Stomach (tissue), 4 donors: ENCODE measurements at regions not wholly inside any gene's neighbourhood (a gene's known extent, or its start where the extent isn't known, plus 50 kb on each side); places are given as distances from the start of the nearest gene placed in this dataset.

ENCODE experiments used
- EP300 ChIP-seq: sonication (generic); formaldehyde crosslinking; IDR thresholded peaks from one replicate; pipeline ENCODE4 v1.6.1; 2017; ENCODE audit warnings: antibody characterized with exemption
- TF ChIP-seq, protein P1 (sequence below), 7 experiments: fragments of 450-650 bp in 4 of 7; fragments of 200-600 bp in 3 of 7; sonication (generic) in 3 of 7; IDR thresholded peaks; one replicate each; pipeline ENCODE4 v1.5.1; 2016 to 2019; ENCODE audit warnings: antibody characterized with exemption in 7 of 7, control low read depth in 2 of 7, mild to moderate bottlenecking in 1 of 7

DNA sequence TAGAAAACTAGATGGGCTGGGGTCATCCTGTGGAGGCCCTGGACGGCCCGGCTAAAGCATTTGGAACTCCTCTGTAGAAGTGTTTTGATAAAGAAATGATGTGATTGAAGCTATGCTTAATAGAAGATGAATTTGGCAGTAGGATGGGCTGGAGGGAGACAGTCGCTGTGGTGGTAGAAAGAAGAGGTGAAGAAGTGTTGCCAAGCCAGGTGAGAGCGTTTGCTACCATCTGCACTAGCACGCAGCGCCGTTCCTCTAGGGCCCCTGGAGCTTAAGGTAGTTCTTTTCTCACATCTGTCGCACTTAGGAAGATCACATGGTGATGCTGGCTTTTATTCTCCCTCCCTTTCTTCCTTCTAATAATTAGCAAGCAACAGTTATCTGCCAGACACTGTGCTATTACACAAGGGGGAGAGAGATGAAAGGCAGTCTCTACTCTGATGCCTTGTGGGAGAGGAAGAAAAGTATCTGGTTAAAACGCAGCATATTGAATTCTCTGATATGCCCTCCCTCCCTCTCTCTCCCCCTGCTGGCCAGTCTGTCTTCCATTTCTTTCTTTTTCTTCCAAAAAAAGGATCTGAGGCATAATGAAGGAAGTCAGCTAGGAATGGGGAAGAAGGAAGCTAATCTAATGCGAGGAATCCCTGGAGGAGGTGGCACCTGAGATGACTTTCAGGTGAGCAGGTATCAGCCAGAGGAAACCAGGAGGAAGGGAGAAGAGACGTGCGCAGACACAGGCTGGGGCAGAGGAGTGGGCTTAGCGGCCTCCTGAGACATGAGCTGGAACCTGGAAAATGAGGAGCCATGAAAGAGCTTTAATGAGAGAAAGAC is 162.3 kb upstream of the KLF14 start:
- TF ChIP-seq, protein P1, sequence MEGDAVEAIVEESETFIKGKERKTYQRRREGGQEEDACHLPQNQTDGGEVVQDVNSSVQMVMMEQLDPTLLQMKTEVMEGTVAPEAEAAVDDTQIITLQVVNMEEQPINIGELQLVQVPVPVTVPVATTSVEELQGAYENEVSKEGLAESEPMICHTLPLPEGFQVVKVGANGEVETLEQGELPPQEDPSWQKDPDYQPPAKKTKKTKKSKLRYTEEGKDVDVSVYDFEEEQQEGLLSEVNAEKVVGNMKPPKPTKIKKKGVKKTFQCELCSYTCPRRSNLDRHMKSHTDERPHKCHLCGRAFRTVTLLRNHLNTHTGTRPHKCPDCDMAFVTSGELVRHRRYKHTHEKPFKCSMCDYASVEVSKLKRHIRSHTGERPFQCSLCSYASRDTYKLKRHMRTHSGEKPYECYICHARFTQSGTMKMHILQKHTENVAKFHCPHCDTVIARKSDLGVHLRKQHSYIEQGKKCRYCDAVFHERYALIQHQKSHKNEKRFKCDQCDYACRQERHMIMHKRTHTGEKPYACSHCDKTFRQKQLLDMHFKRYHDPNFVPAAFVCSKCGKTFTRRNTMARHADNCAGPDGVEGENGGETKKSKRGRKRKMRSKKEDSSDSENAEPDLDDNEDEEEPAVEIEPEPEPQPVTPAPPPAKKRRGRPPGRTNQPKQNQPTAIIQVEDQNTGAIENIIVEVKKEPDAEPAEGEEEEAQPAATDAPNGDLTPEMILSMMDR (IDR thresholded peaks at IDR 0.05) = peak in 1 of 7 experiments; percentile 4
- TF ChIP-seq EP300 = no peak
